GM10266 (cell line): ENCODE measurements at regions not wholly inside any gene's neighbourhood (a gene's known extent, or its start where the extent isn't known, plus 50 kb on each side); places are given as distances from the start of the nearest gene placed in this dataset.

Source experiments
- DNase-seq: peaks from one replicate; pipeline ENCODE4 v3.0.0; 2012; ENCODE audit errors: extremely low spot score
- TF ChIP-seq, protein P1 (sequence below): IDR thresholded peaks from 2 replicates; pipeline ENCODE4 v1.5.1; 2012; ENCODE audit warnings: mild to moderate bottlenecking, low read depth; ENCODE audit not compliant: control insufficient read depth, insufficient read depth; ENCODE audit errors: missing control alignments

DNA sequence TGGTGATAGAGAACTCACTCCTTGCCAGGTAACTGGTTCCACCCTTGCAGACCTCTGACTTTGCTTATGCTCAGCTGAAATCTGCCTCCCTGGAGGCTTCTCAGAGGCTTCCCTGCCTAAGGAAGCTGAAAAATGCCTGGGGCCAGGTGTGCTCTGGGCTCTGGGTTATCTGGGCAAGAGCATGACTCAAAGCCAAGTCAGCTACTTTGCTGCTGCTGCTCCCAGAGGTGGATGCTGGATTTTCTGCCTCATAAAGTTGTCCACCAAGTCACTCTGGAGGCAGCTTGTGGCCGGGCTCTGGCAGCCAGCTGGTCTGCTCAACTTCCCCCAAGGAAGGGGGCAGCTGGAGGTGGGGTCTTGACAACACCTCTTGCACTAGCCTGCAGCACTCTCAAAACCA, 132.7 kb downstream of the PJA1 start:
- TF ChIP-seq, protein P1, sequence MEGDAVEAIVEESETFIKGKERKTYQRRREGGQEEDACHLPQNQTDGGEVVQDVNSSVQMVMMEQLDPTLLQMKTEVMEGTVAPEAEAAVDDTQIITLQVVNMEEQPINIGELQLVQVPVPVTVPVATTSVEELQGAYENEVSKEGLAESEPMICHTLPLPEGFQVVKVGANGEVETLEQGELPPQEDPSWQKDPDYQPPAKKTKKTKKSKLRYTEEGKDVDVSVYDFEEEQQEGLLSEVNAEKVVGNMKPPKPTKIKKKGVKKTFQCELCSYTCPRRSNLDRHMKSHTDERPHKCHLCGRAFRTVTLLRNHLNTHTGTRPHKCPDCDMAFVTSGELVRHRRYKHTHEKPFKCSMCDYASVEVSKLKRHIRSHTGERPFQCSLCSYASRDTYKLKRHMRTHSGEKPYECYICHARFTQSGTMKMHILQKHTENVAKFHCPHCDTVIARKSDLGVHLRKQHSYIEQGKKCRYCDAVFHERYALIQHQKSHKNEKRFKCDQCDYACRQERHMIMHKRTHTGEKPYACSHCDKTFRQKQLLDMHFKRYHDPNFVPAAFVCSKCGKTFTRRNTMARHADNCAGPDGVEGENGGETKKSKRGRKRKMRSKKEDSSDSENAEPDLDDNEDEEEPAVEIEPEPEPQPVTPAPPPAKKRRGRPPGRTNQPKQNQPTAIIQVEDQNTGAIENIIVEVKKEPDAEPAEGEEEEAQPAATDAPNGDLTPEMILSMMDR: no peak
- DNase-seq: no peak

DNA sequence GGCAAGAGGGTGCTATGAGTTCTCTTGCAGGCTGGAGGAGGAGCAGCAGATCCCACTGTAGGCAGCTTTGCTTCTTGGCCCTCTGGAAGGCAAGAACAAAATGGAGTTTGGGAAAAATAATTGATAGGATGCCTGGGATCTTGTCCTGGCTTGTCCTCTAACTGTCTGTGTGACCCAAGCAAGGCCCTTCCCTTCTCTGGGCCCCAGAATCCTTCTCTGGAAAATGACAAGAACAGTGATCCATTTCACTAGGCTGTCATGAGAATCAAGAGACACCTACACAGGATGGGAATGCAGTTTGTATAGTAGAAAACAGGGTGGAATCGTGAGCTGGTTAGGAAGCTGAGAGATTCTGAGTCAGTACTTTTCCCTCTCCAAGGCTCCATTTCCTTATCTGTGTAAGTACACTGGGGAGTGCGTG, 133.3 kb downstream of the PJA1 start:
- no peak for DNase-seq
- TF ChIP-seq, protein P1: no peak

DNA sequence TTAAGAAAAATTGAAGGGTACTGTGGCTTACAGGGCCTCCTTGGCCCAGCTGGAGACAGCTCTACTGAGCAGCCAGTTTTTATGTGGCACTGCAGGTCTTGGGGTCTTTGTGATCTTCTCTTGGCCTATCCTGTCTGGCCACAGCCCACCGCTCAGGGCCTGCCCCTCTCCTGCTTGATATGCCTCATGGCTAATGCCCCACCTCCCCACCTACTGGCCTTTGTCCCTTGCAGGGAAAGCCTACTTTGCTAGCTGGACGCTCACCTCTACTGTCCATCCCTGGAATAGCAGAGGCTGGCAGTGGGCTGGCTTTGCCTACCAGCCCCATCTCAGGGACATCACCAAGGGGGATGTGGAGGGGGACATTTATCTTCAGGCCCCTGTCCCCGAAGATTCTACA, 134.1 kb downstream of the PJA1 start:
- TF ChIP-seq, protein P1: no peak
- no peak for DNase-seq

DNA sequence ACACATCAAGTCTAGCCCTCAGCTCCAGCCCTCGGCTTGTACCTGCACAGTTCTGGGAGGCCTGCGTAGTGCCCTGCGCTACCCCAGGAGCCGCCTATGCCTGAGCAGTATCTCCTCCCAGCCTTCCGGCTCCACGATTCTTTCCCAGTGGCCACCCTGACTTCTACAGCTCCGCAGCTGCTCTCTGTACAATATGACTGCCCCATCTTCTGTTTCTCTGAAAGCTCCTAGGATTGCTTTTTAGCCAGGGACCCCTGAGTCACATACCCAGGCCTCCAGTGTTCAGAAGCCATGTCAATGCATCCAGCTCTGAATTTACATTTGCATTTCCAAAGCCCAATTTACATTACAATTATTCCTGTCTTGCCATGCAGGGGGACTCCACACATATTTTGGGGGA, 135.5 kb downstream of the PJA1 start:
- DNase-seq: no peak
- TF ChIP-seq, protein P1: no peak

DNA sequence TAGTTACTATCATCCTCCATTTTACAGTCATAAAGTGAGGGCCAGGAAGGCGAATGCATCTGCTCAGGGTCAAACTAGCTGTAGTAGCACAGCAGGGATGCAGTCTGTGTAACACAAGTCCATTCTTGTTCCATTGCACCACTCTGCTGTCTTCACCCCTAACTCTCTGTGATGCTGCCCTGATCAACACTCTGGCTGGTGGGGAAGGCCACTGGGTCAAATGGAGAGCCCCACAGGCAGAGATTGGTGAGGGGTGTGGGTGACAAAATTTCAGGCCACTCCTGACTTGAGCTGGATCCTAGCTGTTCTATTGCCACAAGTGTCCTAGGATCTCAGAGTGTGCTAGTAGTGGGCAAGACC, 136.5 kb downstream of the PJA1 start:
- no peak for DNase-seq
- TF ChIP-seq, protein P1: no peak

DNA sequence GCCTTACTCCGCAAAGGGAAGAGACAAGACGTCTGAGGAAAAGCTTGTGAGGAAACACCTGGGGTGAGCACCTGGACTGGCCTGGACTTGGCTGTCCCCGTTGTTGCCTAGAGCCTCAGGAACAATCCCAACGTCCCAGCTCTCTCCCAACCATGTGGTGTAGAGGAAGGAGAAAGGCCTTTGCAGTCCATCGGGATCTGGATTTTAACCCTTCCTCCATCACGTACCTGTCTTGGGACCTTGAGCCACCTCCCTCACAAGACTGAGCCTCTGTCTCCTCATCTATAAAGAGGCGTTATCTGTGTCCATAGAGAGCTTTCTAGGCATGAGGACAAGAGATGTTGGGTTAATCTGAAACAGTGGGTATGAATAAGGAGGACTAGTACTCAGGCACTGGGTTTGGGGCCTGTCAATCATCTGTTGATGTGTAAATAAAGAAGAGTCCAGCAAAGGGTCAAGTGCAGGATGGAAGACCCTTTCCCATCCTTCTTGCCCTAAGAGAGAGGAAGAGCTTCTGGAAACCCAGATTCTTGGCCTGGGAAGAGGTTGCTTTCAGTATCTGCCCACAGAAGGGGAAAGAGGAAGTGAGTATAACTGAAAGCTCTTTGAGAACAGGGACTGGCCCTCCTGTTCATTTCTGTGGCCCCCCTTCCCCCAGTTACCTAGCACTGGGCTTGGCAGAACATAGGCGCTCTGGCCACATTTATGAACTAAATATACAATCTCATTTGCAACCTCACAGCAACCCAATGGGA, 137.1 kb downstream of the PJA1 start:
- TF ChIP-seq, protein P1: no peak
- DNase-seq: peak; percentile 26

DNA sequence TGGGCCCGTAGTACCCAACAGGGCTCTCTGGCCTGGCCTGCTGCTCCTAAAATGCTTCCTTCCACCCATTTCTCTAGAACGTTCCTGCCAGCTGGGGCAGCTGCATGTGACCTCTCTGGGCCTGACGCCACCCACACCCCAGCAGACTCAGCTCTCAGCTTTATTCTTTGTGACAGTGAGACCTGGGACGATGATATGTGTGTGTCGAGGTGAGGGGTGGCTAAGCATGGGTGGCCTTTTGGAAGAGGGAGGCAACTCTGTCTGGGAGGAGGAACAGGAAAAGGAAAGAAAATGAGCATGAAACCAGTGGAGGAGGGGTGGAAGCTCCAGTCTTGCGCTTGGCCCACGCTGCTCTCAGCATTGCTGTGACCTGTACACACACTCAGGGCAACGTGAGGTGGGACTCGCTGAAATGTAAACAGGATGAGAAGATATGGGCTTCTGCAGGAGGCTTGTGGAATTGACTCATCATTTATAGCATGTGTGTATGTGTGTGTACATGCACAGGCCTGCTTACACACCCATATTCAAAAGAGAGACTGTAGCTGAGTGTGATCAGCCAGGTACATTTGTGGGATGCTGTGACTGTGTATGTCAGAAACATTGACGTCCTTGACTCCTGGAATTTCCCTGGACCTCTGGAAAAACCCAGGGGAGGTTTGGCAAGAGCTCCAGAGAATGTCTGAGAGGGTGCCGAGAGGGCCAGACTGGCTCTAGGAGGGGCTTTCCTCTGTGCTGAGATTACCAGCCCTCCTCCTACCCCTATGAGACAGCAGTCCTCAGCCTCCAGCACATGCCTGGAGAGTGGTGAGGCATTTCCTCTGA, 137.9 kb downstream of the PJA1 start:
- TF ChIP-seq, protein P1: no peak
- DNase-seq: peak; percentile 16
